CD4-positive, alpha-beta T cell treated with Interleukin-12 subunit alpha and Interleukin-12 subunit beta, for 1 hour (primary cell): ENCODE measurements at regions not wholly inside any gene's neighbourhood (a gene's known extent, or its start where the extent isn't known, plus 50 kb on each side); places are given as distances from the start of the nearest gene placed in this dataset.

Experiments used
- DNase-seq: peaks from one replicate; pipeline ENCODE4 v3.0.0-alpha.2; 2020

- no peak for DNase-seq
Observed at GRCh38 chr11:95466416-95466815, 235.4 kb upstream of the SESN3 start.

DNA sequence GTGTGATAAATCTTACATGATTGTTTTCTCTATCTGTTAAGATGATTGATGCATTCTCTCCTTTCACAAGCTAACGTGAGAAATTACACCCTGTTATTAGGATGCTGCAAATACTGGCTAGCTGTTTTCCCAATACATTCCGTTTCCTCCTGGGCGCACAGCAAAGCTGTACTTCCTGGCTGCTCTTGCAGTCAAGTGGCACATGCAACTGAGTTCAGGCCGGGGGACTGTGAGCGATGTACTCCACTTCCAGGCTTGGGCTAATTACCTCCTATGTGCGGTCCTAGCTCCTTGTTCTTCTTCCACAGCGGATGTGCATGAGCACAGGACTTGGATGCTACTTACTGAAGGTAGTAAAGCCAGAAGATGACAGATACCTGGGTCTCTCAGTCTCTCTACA, 234.9 kb upstream of the SESN3 start:
- no peak for DNase-seq

DNA sequence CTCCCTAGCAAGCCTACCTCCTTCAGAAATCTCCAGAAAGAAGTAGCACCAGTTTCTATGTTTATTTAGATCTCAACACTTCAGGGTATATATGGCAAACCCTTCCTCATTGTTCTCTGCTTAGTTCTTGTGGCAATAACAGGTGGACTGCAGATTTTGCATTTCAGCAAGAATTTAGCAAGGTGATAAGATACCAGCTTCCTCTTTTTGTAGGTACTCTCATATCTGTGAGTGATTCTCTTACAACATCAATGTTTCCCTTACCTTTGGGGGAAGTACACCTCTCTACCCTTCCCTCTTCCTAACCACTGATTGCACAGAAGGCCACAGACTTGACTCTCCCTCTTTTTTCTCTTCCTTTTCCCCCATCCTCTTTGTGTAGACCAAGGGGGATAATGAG, 230.9 kb upstream of the SESN3 start:
- no peak for DNase-seq

DNA sequence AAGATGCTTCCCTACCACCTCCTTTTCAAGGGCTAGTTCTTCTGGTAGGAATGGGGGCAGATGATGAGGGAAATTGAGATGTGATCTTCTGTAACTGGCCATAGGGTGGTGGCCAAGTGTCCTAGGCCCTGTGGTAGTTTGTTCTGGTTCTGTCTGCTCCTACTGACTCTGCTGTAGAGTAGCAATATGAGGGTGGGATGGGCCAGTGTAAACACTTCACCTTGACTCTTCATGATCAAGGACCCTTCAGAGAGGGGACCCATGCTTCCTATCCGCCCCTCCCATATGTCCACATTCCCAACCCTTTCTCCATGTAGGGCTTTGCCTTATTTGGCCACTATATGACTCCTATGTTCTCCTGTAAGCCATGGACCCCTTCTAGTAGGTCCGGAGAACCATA, 230.3 kb upstream of the SESN3 start:
- no peak for DNase-seq

DNA sequence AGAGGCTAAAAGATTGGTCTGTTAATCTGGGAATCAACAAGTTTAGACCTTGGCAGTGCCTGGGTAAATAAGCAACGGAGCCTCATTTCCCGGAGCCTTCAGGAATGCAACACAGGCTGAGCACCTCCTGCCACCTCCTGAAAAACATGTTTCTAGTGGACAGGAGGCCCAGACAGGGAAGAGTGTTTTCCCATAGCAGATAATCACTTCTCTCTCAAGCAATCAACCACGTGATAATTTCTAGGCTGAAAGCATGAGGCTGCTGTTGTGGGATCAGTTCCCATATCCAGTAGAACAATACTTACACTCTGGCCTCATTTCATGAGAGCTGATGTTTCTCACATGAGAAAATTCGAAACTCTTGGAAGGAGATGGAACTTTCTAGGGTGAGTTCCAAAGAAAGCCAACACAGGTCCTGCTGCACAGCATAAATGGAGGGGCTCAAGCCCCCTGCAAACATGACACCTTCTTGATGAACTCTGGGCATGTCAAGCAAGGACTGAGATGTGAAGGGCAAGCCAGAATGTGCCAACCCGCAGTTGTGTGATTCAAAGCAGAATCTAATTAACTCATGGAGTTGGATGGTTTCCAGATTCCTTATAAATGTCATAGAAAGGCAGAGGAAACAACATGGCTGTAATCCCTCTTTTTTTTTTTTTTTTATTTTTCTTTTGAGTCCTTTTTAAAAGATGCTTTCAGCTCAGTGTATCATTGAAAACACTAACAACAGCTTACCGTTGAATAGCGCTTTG, 228.5 kb upstream of the SESN3 start:
- DNase-seq = no peak

- no peak for DNase-seq
Observed at GRCh38 chr11:95456714-95457491, 225.9 kb upstream of the SESN3 start.

DNA sequence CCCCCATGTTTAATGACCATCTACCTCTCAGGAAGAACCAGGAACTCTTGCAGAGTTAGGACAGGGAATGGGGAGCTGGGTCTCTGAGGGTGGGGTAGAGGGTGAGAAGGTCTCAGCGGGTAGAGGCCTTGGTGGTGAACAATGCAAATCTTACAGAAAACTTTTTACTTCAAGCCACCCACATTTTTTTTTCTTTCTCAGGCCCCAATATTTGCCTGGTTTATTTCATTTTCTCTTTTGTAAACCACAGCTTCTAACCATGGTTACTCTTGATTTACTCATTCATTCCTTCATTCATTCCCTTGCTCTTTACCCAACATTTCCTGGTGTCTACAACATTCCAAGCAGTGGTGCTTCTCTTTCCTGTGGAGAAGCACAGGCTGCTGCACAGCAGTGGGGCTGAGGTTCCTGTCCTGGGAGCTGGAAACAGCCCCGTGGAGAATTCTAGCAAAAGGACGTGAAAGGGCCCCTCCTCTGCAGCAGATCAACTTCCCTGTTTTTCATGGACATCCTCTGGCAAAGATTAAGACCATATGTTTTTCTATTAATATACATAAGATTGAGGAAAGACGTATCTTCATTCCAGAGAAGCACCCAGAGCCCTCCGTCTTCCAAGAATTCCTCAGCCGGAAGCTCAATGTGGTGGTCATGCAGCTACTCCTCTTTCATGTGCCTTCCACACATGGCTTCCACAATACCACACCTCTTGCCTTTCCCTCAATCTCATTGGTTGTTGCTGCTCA, 224.4 kb upstream of the SESN3 start:
- no peak for DNase-seq

- no peak for DNase-seq
Observed at GRCh38 chr11:95453616-95454171, 222.7 kb upstream of the SESN3 start.

DNA sequence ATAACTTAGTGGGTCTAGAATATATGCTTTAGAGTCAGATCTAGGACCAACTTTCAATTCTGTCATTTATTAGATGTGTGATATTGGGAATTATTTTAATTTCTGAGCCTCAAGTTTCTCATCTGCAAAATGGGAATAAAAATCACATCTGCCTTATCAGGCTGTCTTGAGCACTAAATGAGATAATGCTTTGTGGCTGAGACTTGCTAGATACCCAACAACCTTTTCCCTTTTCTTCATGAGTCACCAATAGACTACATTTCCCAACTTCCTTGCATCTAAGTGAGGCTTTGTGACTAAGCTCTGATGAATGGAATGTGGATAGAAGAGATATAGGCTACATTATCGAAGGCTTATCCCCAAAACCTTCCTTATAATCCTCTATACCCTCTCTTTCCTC, 220.7 kb upstream of the SESN3 start:
- DNase-seq = no peak

DNA sequence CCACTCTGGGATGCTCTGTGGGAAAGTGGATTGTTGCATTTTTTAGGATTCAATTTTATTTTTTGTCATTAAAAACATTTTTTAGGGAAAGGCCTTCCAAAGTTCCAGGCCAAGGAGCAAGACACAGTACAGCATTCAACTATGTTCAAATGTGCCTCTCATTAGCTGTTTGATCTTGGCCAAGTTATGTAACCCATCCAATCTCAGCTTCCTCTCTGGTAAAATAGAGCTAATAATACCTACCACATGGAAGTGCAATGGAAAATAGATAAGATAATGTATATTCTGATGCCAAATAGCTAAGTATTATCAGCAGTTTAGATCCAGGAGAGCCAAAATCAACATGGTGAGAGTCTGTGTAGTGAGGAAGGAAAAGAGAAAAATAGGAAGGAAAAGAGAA, 220.3 kb upstream of the SESN3 start:
- no peak for DNase-seq

DNA sequence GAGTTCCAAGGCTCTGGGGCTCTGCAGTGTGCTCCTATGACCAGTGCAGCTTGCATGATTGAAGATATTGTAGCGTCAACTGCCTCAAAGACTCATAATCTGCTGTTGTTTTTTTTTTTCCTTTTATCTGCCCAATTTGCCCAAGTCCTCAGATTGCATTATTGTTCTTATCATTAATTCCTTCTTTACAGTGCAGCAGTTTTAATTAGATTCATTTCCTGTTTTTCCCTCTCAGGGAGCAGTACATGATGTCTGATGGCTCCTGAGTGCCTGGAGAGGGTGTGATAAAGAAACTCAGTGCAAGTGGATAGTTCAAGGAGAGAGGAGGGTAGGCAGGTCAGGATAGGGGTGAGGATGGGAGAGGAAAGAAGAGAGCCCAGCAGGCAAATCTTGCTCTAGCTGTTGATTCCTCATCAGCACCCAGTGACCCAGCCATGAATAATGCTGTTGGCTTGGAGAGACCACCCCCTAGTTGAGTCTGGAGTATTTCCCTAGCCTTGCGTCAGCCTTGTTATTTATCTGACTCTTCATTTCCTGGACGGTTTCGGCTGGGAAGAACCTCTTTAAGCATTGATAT, 219.6 kb upstream of the SESN3 start:
- DNase-seq = no peak

- no peak for DNase-seq
Observed at GRCh38 chr11:95445746-95446333, 214.8 kb upstream of the SESN3 start.

GRCh38 chr11:95444309-95445241, 213.6 kb upstream of the SESN3 start:
- DNase-seq = peak; percentile 0

- DNase-seq = peak; percentile 26
Observed at GRCh38 chr11:95443386-95443785, 212.4 kb upstream of the SESN3 start.

GRCh38 chr11:95442531-95443050, 211.6 kb upstream of the SESN3 start:
- DNase-seq = no peak

DNA sequence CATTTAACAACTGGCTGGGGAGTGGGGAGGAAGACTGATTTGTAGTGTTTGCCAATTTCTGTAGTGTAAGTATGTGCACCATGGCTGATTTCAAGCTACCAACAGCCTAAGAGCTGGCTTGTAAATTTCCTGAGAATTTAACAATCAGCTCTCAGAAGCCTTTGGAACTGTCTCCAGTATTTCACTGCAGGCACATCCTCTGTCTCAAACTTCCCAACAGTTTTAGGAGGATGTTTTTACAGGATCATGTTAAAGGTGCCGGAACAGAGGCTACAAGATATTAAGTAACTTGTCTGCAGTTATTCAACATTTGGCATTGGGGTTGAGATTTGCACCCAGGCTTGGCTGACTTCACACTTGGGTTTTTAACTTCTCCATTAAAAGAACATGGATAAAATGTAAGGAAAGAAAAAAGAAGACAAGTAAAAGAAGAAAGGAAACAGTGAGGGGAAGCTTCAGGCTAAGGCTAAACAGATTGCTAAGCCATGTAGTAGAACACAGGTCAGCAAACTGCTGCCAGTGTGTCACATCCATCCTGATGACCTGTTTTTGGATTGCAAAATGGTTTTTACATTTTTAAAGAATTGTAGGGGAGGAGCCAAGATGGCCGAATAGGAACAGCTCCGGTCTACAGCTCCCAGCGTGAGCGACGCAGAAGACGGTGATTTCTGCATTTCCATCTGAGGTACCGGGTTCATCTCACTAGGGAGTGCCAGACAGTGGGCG, 204.8 kb upstream of the SESN3 start:
- DNase-seq = no peak

- no peak for DNase-seq
Observed at GRCh38 chr11:95435192-95435591, 204.2 kb upstream of the SESN3 start.

- no peak for DNase-seq
Observed at GRCh38 chr11:95434489-95435057, 203.6 kb upstream of the SESN3 start.

DNA sequence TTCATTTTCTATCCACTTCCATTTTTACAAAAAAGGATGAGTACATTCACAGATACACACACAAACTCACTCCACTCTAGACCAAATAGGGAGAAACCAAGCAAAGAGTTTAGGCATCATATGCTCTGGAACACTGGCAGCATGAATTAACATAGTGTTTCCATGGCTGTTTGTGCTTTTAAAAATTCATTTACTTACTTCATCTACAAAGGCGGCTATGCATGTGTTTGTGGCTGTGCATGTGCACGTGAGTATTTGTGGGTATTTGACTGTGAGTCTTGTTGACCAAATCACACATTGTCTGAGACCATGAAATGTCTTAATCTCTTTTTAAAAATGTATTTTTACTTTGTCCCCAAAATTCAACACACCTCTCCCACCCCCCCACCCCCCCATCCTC, 203.0 kb upstream of the SESN3 start:
- DNase-seq = no peak
